WI38 (cell line): ENCODE measurements at regions not wholly inside any gene's neighbourhood (a gene's known extent, or its start where the extent isn't known, plus 50 kb on each side); places are given as distances from the start of the nearest gene placed in this dataset.

ENCODE experiments used
- H3K4me3 ChIP-seq: 2 replicates; pipeline ENCODE4 v1.5.1; 2011; ENCODE audit warnings: low read depth, mild to moderate bottlenecking, control low read depth, low read length
- CTCF ChIP-seq: IDR thresholded peaks from 2 replicates; pipeline ENCODE4 v1.5.1; 2012; ENCODE audit warnings: low read depth, mild to moderate bottlenecking, control low read depth, low read length

GRCh38 chr18:37769826-37770225 is 204.2 kb upstream of the CELF4 start:
- TF ChIP-seq CTCF = no peak
- H3K4me3 ChIP-seq = no peak overlapping the region

GRCh38 chr18:37764541-37765288 is 199.1 kb upstream of the CELF4 start:
- no peak overlapping the region for H3K4me3 ChIP-seq
- no peak for TF ChIP-seq CTCF

- no peak overlapping the region for H3K4me3 ChIP-seq
- no peak for TF ChIP-seq CTCF
Observed at GRCh38 chr18:37762076-37762621, 196.6 kb upstream of the CELF4 start.

- no peak for TF ChIP-seq CTCF
Observed at GRCh38 chr18:37754141-37754540, 188.5 kb upstream of the CELF4 start.

GRCh38 chr18:37742436-37742835 is 176.8 kb upstream of the CELF4 start:
- TF ChIP-seq CTCF = no peak

More at GRCh38 chr18:37754141-37754540, 188.5 kb upstream of the CELF4 start:
- H3K4me3 ChIP-seq = no peak overlapping the region

GRCh38 chr18:37741032-37741623 is 175.5 kb upstream of the CELF4 start:
- H3K4me3 ChIP-seq = no peak overlapping the region
- TF ChIP-seq CTCF = no peak

More at GRCh38 chr18:37742436-37742835, 176.8 kb upstream of the CELF4 start:
- H3K4me3 ChIP-seq = no peak overlapping the region

- no peak for TF ChIP-seq CTCF
- H3K4me3 ChIP-seq = no peak overlapping the region
Observed at GRCh38 chr18:37734406-37734805, 168.8 kb upstream of the CELF4 start.
